HCT116 (cell line): ENCODE measurements at regions not wholly inside any gene's neighbourhood (a gene's known extent, or its start where the extent isn't known, plus 50 kb on each side); places are given as distances from the start of the nearest gene placed in this dataset.
"Not testable (repeated sequence)": the region's sequence is repeated elsewhere in the genome, so short reads cannot be mapped to it uniquely, and the experiment has no call there.

ENCODE experiments used
- ATAC-seq: fragments of 200-7000 bp; cut with Tn5 transposase; 2 replicates; pipeline ENCODE4 v1.9.1; 2020; ENCODE audit warnings: mild to moderate bottlenecking, moderate library complexity
- BruUV-seq: library from RNA; stranded (reverse); fragments of 400-500 nt; replicated peaks from 2 replicates; lab custom pipeline; 2021; lab: Mats Ljungman, UMichigan
- CTCF ChIA-PET: fragments of 300-600 bp; sonication (Branson Sonifier 250); formaldehyde crosslinking; loops from one replicate; lab custom pipeline; 2021; ENCODE audit warnings: antibody characterized with exemption; lab: Charles Lee
- POLR2A ChIA-PET: fragments of 300-600, 350-600 bp; sonication (Branson Sonifier 250); formaldehyde crosslinking; loops from one replicate; lab custom pipeline; 2021; ENCODE audit warnings: antibody characterized with exemption; lab: Charles Lee
- RAD21 ChIA-PET, 2 experiments: fragments of 300-600 bp; sonication (Branson Sonifier 250); formaldehyde crosslinking; loops; one replicate each; lab custom pipeline; 2023; ENCODE audit warnings: low total read pairs in 2 of 2; ENCODE audit not compliant: uncharacterized antibody in 2 of 2, unreplicated experiment in 2 of 2, low non-redundant PET in 1 of 2; lab: Charles Lee
- DNase-seq: peaks from one replicate; pipeline ENCODE4 v3.0.0-alpha.2; 2010; ENCODE audit warnings: low read depth, low spot score
- H2AFZ ChIP-seq: fragments of 200-600 bp; shearing (Covaris generic), sonication (generic); 2 replicates; pipeline ENCODE4 v1.6.1; 2017; ENCODE audit warnings: low read depth, mixed run types, mixed read lengths, antibody characterized with exemption, low read length; ENCODE audit not compliant: poor library complexity, severe bottlenecking
- H3K27ac ChIP-seq: 2 replicates; pipeline ENCODE4 v1.5.1; 2012; ENCODE audit warnings: low read depth, low read length
- H3K27me3 ChIP-seq: fragments of 200-600 bp; sonication (generic); 2 replicates; pipeline ENCODE4 v1.6.1; 2016; ENCODE audit warnings: mixed run types, low read length, mixed read lengths; ENCODE audit not compliant: insufficient read depth
- H3K36me3 ChIP-seq, 2 experiments: fragments of 200-500 bp in 1 of 2; fragments of 200-600 bp in 1 of 2; sonication (Bioruptor generic) in 1 of 2; sonication (generic) in 1 of 2; 2 replicates each; pipeline versions ENCODE4 v1.5.1 to v1.6.1; 2014 to 2016; ENCODE audit warnings: low read length in 2 of 2, inconsistent platforms in 1 of 2, mixed read lengths in 1 of 2, mixed run types in 1 of 2; ENCODE audit not compliant: insufficient read depth in 2 of 2, control insufficient read depth in 1 of 2
- H3K4me1 ChIP-seq, 2 experiments: fragments of 200-600 bp in 1 of 2; sonication (generic) in 1 of 2; 2 replicates each; pipeline versions ENCODE4 v1.5.1 to v1.6.1; 2012 to 2017; ENCODE audit warnings: low read length in 2 of 2, inconsistent platforms in 1 of 2, mild to moderate bottlenecking in 1 of 2, mixed read lengths in 1 of 2, mixed run types in 1 of 2, moderate library complexity in 1 of 2; ENCODE audit not compliant: insufficient read depth in 2 of 2, control insufficient read depth in 1 of 2
- H3K4me2 ChIP-seq: fragments of 200-600 bp; sonication (generic); 2 replicates; pipeline ENCODE4 v1.6.1; 2017; ENCODE audit warnings: mixed run types, low read length, mixed read lengths
- H3K4me3 ChIP-seq, 2 experiments: fragments of 200-600 bp in 1 of 2; sonication (generic) in 1 of 2; replicated peaks in 1 of 2; 2 replicates each; pipeline ENCODE4 v1.5.1; 2011 to 2016; ENCODE audit warnings: low read length in 2 of 2, control low read depth in 1 of 2, low read depth in 1 of 2, mild to moderate bottlenecking in 1 of 2, mixed read lengths in 1 of 2, mixed run types in 1 of 2
- H3K79me2 ChIP-seq: fragments of 200-600 bp; sonication (generic); 2 replicates; pipeline ENCODE4 v1.6.1; 2017; ENCODE audit warnings: mild to moderate bottlenecking, mixed run types, low read length, moderate library complexity, mixed read lengths; ENCODE audit not compliant: insufficient read depth
- H3K9ac ChIP-seq: fragments of 200-600 bp; sonication (generic); 2 replicates; pipeline ENCODE4 v1.6.1; 2016; ENCODE audit warnings: low read length, mixed read lengths
- H3K9me2 ChIP-seq: fragments of 200-600 bp; sonication (generic), shearing (Covaris generic); 2 replicates; pipeline ENCODE4 v1.6.1; 2017; ENCODE audit warnings: mixed run types, mild to moderate bottlenecking, moderate library complexity; ENCODE audit not compliant: insufficient read depth
- H3K9me3 ChIP-seq, 2 experiments: fragments of 200-500 bp in 1 of 2; fragments of 200-600 bp in 1 of 2; sonication (Bioruptor generic) in 1 of 2; sonication (generic) in 1 of 2; 2 replicates each; pipeline ENCODE4 v1.6.1; 2014 to 2017; ENCODE audit warnings: low read length in 2 of 2, mixed read lengths in 2 of 2, inconsistent platforms in 1 of 2, low read depth in 1 of 2, mild to moderate bottlenecking in 1 of 2, mixed run types in 1 of 2, moderate library complexity in 1 of 2; ENCODE audit not compliant: control insufficient read depth in 1 of 2, insufficient read depth in 1 of 2
- H4K20me1 ChIP-seq: fragments of 200-600 bp; sonication (generic), shearing (Covaris generic); 2 replicates; pipeline ENCODE4 v1.6.1; 2017; ENCODE audit warnings: mixed run types, mild to moderate bottlenecking, moderate library complexity; ENCODE audit not compliant: insufficient read depth
- EZH2 ChIP-seq: fragments of 200-600 bp; sonication (generic); IDR thresholded peaks from 2 replicates; pipeline ENCODE4 v1.6.1; 2017; ENCODE audit warnings: antibody characterized with exemption, mixed run types
- EZH2phosphoT487 ChIP-seq: fragments of 200-600 bp; IDR thresholded peaks from 2 replicates; pipeline ENCODE4 v1.6.1; 2018; ENCODE audit warnings: antibody characterized with exemption, borderline replicate concordance
- FOSL1 ChIP-seq: IDR thresholded peaks from 2 replicates; pipeline ENCODE4 v1.6.1; 2012; ENCODE audit warnings: low read depth
- POLR2AphosphoS5 ChIP-seq: IDR thresholded peaks from 2 replicates; pipeline ENCODE4 v1.6.1; 2011; ENCODE audit warnings: mild to moderate bottlenecking, low read depth, low read length, moderate library complexity
- RAD21 ChIP-seq: IDR thresholded peaks from 2 replicates; pipeline ENCODE4 v1.6.1; 2012; ENCODE audit warnings: low read depth, mild to moderate bottlenecking
- SIN3A ChIP-seq: IDR thresholded peaks from 2 replicates; pipeline ENCODE4 v1.6.1; 2012; ENCODE audit warnings: low read depth
- SP1 ChIP-seq: IDR thresholded peaks from 2 replicates; pipeline ENCODE4 v1.6.1; 2012; ENCODE audit warnings: low read depth
- SRF ChIP-seq: IDR thresholded peaks from 2 replicates; pipeline ENCODE4 v1.6.1; 2012; ENCODE audit warnings: low read depth
- YY1 ChIP-seq: IDR thresholded peaks from 2 replicates; pipeline ENCODE4 v1.6.1; 2011; ENCODE audit warnings: low read length, low read depth, moderate library complexity, mild to moderate bottlenecking; ENCODE audit not compliant: insufficient replicate concordance; ENCODE audit errors: extremely low read depth
- ZNF274 ChIP-seq: fragments of 200-500 bp; sonication (Bioruptor generic); IDR thresholded peaks from 2 replicates; pipeline ENCODE4 v1.6.1; 2014; ENCODE audit warnings: mild to moderate bottlenecking, low read depth, low read length, inconsistent platforms
- intact Hi-C: fragments of 100-400 bp; cut with micrococcal nuclease; formaldehyde crosslinking; loops from 2 replicates; pipeline ENCODE4 v1.10.0; 2022
- TF ChIP-seq, protein P1 (sequence below): IDR thresholded peaks from 2 replicates; pipeline ENCODE4 v1.6.1; 2011; ENCODE audit warnings: mild to moderate bottlenecking, low read length, moderate library complexity; ENCODE audit not compliant: insufficient replicate concordance; ENCODE audit errors: extremely low read depth
- TF ChIP-seq, protein P2 (sequence below): IDR thresholded peaks from 2 replicates; pipeline ENCODE4 v1.6.1; 2012; ENCODE audit warnings: low read depth
- TF ChIP-seq, protein P3 (sequence below), 3 experiments: fragments of 200-600 bp in 1 of 3; sonication (generic) in 1 of 3; IDR thresholded peaks in 2 of 3; conservative IDR thresholded peaks in 1 of 3; 2 replicates each; pipeline ENCODE4 v1.5.1; 2012 to 2017; ENCODE audit warnings: low read depth in 2 of 3, low read length in 2 of 3, antibody characterized with exemption in 1 of 3, borderline replicate concordance in 1 of 3, control low read depth in 1 of 3, mild to moderate bottlenecking in 1 of 3, mixed read lengths in 1 of 3, mixed run types in 1 of 3, moderate library complexity in 1 of 3; ENCODE audit not compliant: insufficient read depth in 1 of 3

DNA sequence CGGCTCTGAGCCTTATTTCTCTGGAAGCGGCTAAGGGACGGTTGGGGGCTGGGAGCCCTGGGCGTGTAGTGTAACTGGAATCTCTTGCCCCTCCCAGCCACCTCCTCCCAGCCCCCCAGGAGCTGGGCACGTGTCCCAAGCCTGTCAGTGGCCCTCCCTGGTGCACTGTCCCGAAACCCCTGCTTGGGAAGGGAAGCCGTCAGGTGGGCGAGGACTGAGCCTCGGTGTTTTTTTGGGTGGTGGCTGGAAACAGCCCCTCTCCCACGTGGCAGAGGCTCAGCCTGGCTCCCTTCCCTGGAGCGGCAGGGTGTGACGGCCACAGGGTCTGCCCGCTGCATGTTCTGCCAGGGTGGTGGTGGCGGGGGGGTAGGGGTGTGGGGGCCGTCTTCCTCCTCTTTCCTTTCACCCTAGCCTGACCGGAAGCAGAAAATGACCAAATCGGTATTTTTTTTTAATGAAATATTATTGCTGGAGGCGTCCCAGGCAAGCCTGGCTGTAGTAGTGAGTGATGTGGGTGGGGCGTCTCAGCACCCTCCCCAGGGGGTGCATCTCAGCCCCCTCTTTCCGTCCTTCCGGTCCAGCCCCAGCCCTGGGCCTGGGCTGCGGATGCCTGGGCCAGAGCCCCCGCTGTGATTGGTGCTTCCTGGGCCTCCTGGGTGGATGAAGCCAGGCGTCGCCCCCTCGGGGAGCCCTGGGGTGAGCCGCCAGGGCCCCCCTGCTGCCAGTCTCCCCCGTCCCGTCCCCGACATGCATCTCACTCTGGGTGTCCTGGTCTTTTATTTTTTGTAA lies 58.8 kb upstream of the GOLGA8A start:
- ChIA-PET RAD21 (no interaction called here), CTCF (no interaction called here), POLR2A (no interaction called here)
- Histone ChIP-seq H2AFZ (no peak overlapping the region), H3K27ac (no peak overlapping the region), H3K36me3 (no peaks in the 10 kb centered on the region), H3K9ac (no peak overlapping the region), H3K4me3 (no peak overlapping the region), H3K27me3 (peaks cover 21% of the 10 kb centered on the region), H4K20me1 (no peaks in the 10 kb centered on the region), H3K4me2 (no peak overlapping the region), H3K9me3 (no peaks in the 10 kb centered on the region), H3K79me2 (no peaks in the 10 kb centered on the region), H3K9me2 (no peaks in the 10 kb centered on the region), H3K4me1 (no peaks in the 10 kb centered on the region)
- intact Hi-C loops = no loop called here
- ATAC-seq (no peak), DNase-seq (no peak)
- BruUV-seq = no TSS peak
- no peak for TF ChIP-seq EZH2phosphoT487
- no peak for TF ChIP-seq ZNF274
- no peak for TF ChIP-seq POLR2AphosphoS5
- TF ChIP-seq, protein P1, sequence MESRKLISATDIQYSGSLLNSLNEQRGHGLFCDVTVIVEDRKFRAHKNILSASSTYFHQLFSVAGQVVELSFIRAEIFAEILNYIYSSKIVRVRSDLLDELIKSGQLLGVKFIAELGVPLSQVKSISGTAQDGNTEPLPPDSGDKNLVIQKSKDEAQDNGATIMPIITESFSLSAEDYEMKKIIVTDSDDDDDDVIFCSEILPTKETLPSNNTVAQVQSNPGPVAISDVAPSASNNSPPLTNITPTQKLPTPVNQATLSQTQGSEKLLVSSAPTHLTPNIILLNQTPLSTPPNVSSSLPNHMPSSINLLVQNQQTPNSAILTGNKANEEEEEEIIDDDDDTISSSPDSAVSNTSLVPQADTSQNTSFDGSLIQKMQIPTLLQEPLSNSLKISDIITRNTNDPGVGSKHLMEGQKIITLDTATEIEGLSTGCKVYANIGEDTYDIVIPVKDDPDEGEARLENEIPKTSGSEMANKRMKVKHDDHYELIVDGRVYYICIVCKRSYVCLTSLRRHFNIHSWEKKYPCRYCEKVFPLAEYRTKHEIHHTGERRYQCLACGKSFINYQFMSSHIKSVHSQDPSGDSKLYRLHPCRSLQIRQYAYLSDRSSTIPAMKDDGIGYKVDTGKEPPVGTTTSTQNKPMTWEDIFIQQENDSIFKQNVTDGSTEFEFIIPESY = no peak
- TF ChIP-seq YY1 = no peak
- no peak for TF ChIP-seq FOSL1
- no peak for TF ChIP-seq RAD21
- TF ChIP-seq SRF = no peak
- TF ChIP-seq SIN3A = no peak
- TF ChIP-seq, protein P2, sequence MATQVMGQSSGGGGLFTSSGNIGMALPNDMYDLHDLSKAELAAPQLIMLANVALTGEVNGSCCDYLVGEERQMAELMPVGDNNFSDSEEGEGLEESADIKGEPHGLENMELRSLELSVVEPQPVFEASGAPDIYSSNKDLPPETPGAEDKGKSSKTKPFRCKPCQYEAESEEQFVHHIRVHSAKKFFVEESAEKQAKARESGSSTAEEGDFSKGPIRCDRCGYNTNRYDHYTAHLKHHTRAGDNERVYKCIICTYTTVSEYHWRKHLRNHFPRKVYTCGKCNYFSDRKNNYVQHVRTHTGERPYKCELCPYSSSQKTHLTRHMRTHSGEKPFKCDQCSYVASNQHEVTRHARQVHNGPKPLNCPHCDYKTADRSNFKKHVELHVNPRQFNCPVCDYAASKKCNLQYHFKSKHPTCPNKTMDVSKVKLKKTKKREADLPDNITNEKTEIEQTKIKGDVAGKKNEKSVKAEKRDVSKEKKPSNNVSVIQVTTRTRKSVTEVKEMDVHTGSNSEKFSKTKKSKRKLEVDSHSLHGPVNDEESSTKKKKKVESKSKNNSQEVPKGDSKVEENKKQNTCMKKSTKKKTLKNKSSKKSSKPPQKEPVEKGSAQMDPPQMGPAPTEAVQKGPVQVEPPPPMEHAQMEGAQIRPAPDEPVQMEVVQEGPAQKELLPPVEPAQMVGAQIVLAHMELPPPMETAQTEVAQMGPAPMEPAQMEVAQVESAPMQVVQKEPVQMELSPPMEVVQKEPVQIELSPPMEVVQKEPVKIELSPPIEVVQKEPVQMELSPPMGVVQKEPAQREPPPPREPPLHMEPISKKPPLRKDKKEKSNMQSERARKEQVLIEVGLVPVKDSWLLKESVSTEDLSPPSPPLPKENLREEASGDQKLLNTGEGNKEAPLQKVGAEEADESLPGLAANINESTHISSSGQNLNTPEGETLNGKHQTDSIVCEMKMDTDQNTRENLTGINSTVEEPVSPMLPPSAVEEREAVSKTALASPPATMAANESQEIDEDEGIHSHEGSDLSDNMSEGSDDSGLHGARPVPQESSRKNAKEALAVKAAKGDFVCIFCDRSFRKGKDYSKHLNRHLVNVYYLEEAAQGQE = no peak
- TF ChIP-seq, protein P3, sequence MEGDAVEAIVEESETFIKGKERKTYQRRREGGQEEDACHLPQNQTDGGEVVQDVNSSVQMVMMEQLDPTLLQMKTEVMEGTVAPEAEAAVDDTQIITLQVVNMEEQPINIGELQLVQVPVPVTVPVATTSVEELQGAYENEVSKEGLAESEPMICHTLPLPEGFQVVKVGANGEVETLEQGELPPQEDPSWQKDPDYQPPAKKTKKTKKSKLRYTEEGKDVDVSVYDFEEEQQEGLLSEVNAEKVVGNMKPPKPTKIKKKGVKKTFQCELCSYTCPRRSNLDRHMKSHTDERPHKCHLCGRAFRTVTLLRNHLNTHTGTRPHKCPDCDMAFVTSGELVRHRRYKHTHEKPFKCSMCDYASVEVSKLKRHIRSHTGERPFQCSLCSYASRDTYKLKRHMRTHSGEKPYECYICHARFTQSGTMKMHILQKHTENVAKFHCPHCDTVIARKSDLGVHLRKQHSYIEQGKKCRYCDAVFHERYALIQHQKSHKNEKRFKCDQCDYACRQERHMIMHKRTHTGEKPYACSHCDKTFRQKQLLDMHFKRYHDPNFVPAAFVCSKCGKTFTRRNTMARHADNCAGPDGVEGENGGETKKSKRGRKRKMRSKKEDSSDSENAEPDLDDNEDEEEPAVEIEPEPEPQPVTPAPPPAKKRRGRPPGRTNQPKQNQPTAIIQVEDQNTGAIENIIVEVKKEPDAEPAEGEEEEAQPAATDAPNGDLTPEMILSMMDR (IDR thresholded peaks at IDR 0.05 in 2 of 3, conservative IDR thresholded peaks at IDR 0.05 in 1 of 3; ENCODE audit: borderline replicate concordance in 1 of 3, insufficient read depth in 1 of 3, low read depth in 2 of 3, low read length in 2 of 3) = no peak
- TF ChIP-seq SP1 = no peak
- TF ChIP-seq EZH2 = no peak

DNA sequence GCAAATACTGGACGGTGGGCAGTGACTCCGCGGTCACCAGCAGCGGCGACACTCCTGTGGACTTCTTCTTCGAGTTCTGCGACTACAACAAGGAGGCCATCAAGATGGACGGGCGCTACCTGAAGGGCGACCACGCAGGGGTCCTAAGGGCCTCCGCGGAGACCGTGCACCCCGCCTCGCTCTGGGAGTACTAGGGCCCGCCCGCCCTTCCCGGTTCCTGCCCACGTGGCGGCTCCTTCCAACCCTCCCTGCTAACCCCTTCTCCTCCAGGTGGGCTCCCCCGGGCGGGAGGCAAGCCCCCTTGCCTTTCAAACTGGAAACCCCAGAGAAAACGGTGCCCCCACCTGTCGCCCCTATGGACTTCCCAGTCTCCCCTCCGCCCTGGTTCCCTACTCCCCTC lies 58.1 kb upstream of the GOLGA8A start:
- H4K20me1 ChIP-seq, RAD21 ChIA-PET, H3K4me3 ChIP-seq, ATAC-seq, CTCF ChIA-PET, H3K4me2 ChIP-seq, DNase-seq, H3K9me3 ChIP-seq, POLR2A ChIA-PET, H3K9ac ChIP-seq, BruUV-seq, H2AFZ ChIP-seq, H3K27ac ChIP-seq, H3K4me1 ChIP-seq, intact Hi-C loops, H3K9me2 ChIP-seq, H3K36me3 ChIP-seq, H3K79me2 ChIP-seq: not testable (repeated sequence)
- H3K27me3 ChIP-seq = peaks cover 21% of the 10 kb centered on the region
